ENCODE measurements at regions not wholly inside any gene's neighbourhood (a gene's known extent, or its start where the extent isn't known, plus 50 kb on each side); places are given as distances from the start of the nearest gene placed in this dataset.

- no peak for DNase-seq (ENCODE audit: low spot score)
- no peak for TF ChIP-seq CTCF (IDR thresholded peaks at IDR 0.05)
- ATAC-seq (ENCODE audit: low FRiP score): no peak
Observed at GRCh38 chr6:14950103-14950969, 295.5 kb upstream of the JARID2 start.

GRCh38 chr6:14950970-14951276 is 294.9 kb upstream of the JARID2 start:
- no peak for TF ChIP-seq CTCF (IDR thresholded peaks at IDR 0.05)
- ATAC-seq (ENCODE audit: low FRiP score): no peak
- no peak for DNase-seq (ENCODE audit: low spot score)

- no peak for DNase-seq (ENCODE audit: low spot score)
- ATAC-seq (ENCODE audit: low FRiP score): no peak
- TF ChIP-seq CTCF (IDR thresholded peaks at IDR 0.05): no peak
Observed at GRCh38 chr6:14951704-14952103, 294.2 kb upstream of the JARID2 start.

GRCh38 chr6:14953836-14954235 is 292.0 kb upstream of the JARID2 start:
- no peak for DNase-seq (ENCODE audit: low spot score)
- no peak for TF ChIP-seq CTCF (IDR thresholded peaks at IDR 0.05)
- no peak for ATAC-seq (ENCODE audit: low FRiP score)

GRCh38 chr6:14957355-14958059 is 288.4 kb upstream of the JARID2 start:
- no peak for ATAC-seq (ENCODE audit: low FRiP score)
- no peak for DNase-seq (ENCODE audit: low spot score)
- no peak for TF ChIP-seq CTCF (IDR thresholded peaks at IDR 0.05)

DNA sequence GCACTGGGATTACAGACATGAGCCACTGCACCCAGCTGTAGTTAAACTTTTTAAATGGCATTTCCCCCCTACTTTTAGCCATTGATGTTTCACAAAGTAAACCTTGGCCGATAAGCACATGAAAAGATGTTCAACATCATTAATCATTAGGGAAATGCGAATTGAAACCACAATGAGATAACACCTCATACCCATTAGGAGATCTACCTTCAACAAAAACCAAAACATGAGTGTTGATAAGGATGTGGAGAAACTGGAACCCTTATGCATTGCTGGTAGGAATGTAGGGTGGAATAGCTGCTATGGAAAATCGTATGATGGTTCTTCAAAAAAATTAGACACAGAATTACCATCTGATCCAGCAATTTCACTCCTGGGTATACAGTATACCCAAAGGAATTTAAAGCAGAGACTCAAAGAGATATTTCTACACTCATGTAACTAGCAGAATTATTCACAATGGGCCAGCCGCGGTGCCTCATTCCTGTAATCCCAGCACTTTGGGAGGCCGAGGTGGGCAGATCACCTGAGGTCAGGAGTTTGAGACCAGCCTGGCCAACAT is 286.5 kb upstream of the JARID2 start:
- no peak for DNase-seq (ENCODE audit: low spot score)
- ATAC-seq (ENCODE audit: low FRiP score): no peak

More for the DNA sequence above, 286.5 kb upstream of the JARID2 start:
- no peak for TF ChIP-seq CTCF (IDR thresholded peaks at IDR 0.05)

Measured in omental fat pad (tissue), 3 donors.